HG03064 (cell line): ENCODE measurements at regions not wholly inside any gene's neighbourhood (a gene's known extent, or its start where the extent isn't known, plus 50 kb on each side); places are given as distances from the start of the nearest gene placed in this dataset.
A peak's percentile ranks its signal among the peaks of the same experiment; 100 is the strongest.
"Not testable (repeated sequence)": the region's sequence is repeated elsewhere in the genome, so short reads cannot be mapped to it uniquely, and the experiment has no call there.

ENCODE experiments used
- ATAC-seq: cut with Tn5 transposase; IDR thresholded peaks from one replicate; pipeline ENCODE4 v1.9.1; 2021; ENCODE audit warnings: low read depth; ENCODE audit not compliant: unreplicated experiment

- ATAC-seq: no peak
These were observed 1638.3 kb downstream of the MRPL39 start for GRCh38 chr21:23968722-23969647.

GRCh38 chr21:23968008-23968407 is 1639.3 kb downstream of the MRPL39 start:
- no peak for ATAC-seq

- no peak for ATAC-seq
These were observed 1643.8 kb downstream of the MRPL39 start for GRCh38 chr21:23963454-23963853.

GRCh38 chr21:23960769-23961168 is 1646.5 kb downstream of the MRPL39 start:
- ATAC-seq: no peak

GRCh38 chr21:23955135-23955843 is 1652.0 kb downstream of the MRPL39 start:
- no peak for ATAC-seq

GRCh38 chr21:23952269-23952668 is 1655.0 kb downstream of the MRPL39 start:
- no peak for ATAC-seq

GRCh38 chr21:23951251-23951650 is 1656.0 kb downstream of the MRPL39 start:
- no peak for ATAC-seq

- ATAC-seq: no peak
These were observed 1656.9 kb downstream of the MRPL39 start for GRCh38 chr21:23950344-23950743.

GRCh38 chr21:23949493-23949892 is 1657.8 kb downstream of the MRPL39 start:
- no peak for ATAC-seq

GRCh38 chr21:23939369-23940065 is 1667.8 kb downstream of the MRPL39 start:
- ATAC-seq: no peak

- ATAC-seq: no peak
These were observed 1670.3 kb downstream of the MRPL39 start for GRCh38 chr21:23936991-23937390.

- ATAC-seq: no peak
These were observed 1671.1 kb downstream of the MRPL39 start for GRCh38 chr21:23936224-23936623.

GRCh38 chr21:23930565-23930964 is 1676.7 kb downstream of the MRPL39 start:
- no peak for ATAC-seq

- not testable (repeated sequence) for ATAC-seq
These were observed 1680.9 kb downstream of the MRPL39 start for GRCh38 chr21:23926430-23926829.

GRCh38 chr21:23921670-23922418 is 1685.4 kb downstream of the MRPL39 start:
- no peak for ATAC-seq

GRCh38 chr21:23900727-23901126 is 1706.6 kb downstream of the MRPL39 start:
- ATAC-seq: no peak

GRCh38 chr21:23899561-23899960 is 1707.7 kb downstream of the MRPL39 start:
- ATAC-seq: no peak

GRCh38 chr21:23890652-23891051 is 1716.6 kb downstream of the MRPL39 start:
- no peak for ATAC-seq

GRCh38 chr21:23887725-23888306 is 1719.5 kb downstream of the MRPL39 start:
- peak; percentile 87 for ATAC-seq
